ENCODE measurements at regions not wholly inside any gene's neighbourhood (a gene's known extent, or its start where the extent isn't known, plus 50 kb on each side); places are given as distances from the start of the nearest gene placed in this dataset.

DNA sequence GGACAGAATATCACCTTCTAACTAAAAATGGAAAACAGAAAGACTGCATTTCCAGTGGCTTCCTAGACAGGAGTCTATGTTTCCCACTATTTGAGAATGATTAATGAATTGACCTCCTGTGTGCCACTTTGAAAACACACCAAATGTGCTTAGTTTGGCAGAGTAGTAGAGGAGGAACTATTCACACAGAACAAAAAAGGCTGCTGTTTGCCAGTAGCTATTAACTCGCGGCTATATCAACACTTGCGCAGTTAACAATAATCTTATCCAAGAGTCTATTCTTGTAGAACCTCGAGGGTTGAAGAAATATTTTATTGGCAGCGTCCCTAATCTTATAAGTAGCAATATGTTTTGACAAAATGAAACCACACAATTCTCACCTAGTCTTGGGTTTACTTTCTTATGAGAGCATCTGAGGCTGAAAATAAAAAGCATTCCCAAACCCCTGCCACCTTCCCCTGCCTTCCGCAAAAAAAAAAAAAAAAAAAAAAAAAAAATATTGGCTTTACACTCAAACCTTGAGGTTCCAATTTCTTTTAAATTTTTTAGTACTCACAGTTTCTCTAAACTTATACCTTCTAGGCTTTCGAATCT is 127.3 kb upstream of the FLRT2 start:
- no peak overlapping the region for H3K4me3 ChIP-seq (replicated peaks; ENCODE audit: low read depth, low read length)
- DNase-seq (ENCODE audit: extremely low read depth, insufficient read length) = no peak
- TF ChIP-seq, protein P1, sequence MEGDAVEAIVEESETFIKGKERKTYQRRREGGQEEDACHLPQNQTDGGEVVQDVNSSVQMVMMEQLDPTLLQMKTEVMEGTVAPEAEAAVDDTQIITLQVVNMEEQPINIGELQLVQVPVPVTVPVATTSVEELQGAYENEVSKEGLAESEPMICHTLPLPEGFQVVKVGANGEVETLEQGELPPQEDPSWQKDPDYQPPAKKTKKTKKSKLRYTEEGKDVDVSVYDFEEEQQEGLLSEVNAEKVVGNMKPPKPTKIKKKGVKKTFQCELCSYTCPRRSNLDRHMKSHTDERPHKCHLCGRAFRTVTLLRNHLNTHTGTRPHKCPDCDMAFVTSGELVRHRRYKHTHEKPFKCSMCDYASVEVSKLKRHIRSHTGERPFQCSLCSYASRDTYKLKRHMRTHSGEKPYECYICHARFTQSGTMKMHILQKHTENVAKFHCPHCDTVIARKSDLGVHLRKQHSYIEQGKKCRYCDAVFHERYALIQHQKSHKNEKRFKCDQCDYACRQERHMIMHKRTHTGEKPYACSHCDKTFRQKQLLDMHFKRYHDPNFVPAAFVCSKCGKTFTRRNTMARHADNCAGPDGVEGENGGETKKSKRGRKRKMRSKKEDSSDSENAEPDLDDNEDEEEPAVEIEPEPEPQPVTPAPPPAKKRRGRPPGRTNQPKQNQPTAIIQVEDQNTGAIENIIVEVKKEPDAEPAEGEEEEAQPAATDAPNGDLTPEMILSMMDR (IDR thresholded peaks at IDR 0.05; ENCODE audit: insufficient read depth, low read length, poor library complexity, severe bottlenecking) = no peak
- no peaks in the 10 kb centered on the region for H3K36me3 ChIP-seq (ENCODE audit: control insufficient read depth, insufficient read depth, low read length)
- H3K27me3 ChIP-seq (replicated peaks; ENCODE audit: control insufficient read depth, insufficient read depth, low read length) = no peaks in the 10 kb centered on the region

DNA sequence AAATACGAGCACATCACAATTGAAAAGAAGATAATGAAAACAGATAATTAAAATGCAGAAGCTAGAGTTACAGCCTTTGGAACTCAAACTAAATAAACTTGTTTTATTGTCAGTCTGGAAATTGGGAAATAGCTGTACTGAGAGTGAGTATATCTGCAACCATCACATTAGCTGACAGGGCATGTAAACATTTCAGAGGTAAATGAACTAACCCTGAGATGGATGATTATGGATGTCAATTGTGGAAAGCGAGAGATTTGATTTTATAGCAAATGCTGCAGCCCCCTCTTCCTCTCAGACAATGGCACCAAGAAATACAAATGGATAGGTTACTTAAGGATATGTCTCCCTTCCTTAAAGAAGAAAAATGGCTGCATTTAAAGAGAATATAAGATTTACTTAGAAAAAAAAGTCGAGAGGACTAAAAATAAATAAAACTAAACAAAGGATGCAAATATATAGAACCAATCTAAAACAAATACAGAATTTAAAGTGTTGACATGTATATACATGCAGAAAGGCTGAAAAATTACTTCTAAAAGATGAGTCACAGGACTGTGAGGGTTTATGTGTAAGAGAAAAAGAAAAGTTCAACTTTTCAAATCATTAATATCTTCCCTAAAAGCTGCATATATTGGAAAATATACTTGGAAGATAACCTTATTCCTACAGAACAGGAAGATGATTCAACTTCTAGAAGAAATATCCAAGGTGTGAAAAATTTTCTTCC is 120.3 kb upstream of the FLRT2 start:
- TF ChIP-seq, protein P1 (IDR thresholded peaks at IDR 0.05; ENCODE audit: insufficient read depth, low read length, poor library complexity, severe bottlenecking) = no peak
- H3K36me3 ChIP-seq (ENCODE audit: control insufficient read depth, insufficient read depth, low read length) = no peaks in the 10 kb centered on the region
- H3K4me3 ChIP-seq (replicated peaks; ENCODE audit: low read depth, low read length) = no peak overlapping the region
- DNase-seq (ENCODE audit: extremely low read depth, insufficient read length) = no peak
- no peaks in the 10 kb centered on the region for H3K27me3 ChIP-seq (replicated peaks; ENCODE audit: control insufficient read depth, insufficient read depth, low read length)

DNA sequence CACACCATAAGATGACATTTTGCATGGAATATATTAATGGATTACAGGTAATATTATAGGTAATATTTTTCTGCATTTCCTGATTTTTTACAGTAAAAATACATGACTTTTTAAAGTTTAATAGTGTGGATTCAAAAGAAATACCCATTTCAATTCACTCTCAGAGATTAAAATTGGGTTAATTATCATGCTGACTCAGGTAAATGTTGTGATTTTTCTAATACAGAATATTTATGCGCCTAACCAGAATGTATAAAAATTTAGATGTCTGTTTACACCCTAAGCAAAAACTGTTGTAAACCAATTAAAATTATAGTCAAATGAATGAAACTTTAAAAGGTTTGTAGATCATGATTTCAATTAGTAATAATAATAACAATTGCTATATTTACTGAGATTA is 117.2 kb upstream of the FLRT2 start:
- no peak for DNase-seq (ENCODE audit: extremely low read depth, insufficient read length)
- no peak overlapping the region for H3K4me3 ChIP-seq (replicated peaks; ENCODE audit: low read depth, low read length)
- TF ChIP-seq, protein P1 (IDR thresholded peaks at IDR 0.05; ENCODE audit: insufficient read depth, low read length, poor library complexity, severe bottlenecking) = no peak
- H3K27me3 ChIP-seq (replicated peaks; ENCODE audit: control insufficient read depth, insufficient read depth, low read length) = no peaks in the 10 kb centered on the region
- H3K36me3 ChIP-seq (ENCODE audit: control insufficient read depth, insufficient read depth, low read length) = no peaks in the 10 kb centered on the region

DNA sequence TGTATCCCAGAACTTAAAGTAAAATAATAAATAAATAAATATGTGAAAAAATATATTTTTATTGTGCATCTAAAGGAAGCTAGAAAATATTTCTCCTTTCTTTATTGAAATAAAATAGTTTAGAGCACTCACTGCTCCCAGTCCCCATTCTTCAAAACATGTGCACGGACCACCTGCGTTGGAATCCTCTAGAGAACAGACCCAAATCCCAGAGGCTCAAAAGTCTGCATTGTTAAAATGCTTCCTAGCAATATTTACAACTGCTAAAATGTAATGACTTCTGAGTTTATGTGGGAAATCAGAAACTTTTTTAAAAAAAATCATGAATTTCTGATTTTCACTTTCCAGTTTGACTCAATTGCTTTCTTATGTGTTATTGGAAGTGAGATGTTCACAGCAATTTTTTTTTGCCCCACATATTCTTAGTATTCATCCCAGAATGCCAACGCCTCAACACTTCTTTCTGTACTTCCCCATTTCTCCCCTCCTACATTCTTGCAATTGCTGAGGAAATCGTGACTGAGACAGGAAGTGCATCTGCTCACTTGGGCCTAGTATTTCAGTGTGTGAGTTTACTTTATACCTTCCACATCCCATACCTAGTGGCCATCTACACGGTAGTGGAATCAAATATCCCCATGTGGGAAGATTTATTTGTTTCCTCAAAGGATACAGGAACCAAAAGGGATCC is 116.0 kb upstream of the FLRT2 start:
- no peak for DNase-seq (ENCODE audit: extremely low read depth, insufficient read length)
- H3K4me3 ChIP-seq (replicated peaks; ENCODE audit: low read depth, low read length) = no peak overlapping the region
- TF ChIP-seq, protein P1 (IDR thresholded peaks at IDR 0.05; ENCODE audit: insufficient read depth, low read length, poor library complexity, severe bottlenecking) = no peak
- no peaks in the 10 kb centered on the region for H3K27me3 ChIP-seq (replicated peaks; ENCODE audit: control insufficient read depth, insufficient read depth, low read length)
- H3K36me3 ChIP-seq (ENCODE audit: control insufficient read depth, insufficient read depth, low read length) = no peaks in the 10 kb centered on the region

DNA sequence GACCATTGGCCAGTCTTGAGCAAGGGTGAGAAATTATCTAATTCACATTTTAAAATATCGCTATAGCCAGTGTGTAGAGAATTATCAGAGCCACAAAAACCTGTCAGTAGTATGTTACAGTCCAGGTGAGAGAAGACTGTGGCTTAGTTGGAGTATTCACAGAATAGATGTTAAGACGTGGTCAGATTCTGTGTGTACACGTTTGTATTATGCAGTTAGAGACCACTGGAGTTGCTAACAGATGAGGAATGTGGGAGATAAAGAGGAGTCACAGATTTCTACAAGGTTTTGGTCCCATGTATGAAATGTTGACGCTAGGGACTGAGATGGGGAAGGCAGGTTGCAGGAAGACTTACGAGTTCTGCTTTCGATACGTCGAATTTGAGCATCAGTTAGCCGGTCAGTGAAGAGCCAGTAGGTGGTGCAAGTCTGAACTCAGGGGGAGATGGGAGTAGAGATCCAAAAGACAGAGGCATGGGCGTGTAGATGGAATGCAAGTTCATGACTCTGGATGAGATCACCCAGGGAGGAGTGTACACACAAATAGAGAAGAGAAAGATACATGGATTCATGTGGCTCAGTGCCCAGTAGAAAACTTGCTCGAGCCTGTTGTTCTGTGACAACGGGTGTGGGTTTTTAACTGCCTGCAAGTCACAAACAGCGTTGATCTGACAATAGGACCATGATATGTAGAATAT is 114.8 kb upstream of the FLRT2 start:
- Histone ChIP-seq H3K4me3 (replicated peaks; ENCODE audit: low read depth, low read length) (no peak overlapping the region), H3K36me3 (ENCODE audit: control insufficient read depth, insufficient read depth, low read length) (no peaks in the 10 kb centered on the region), H3K27me3 (replicated peaks; ENCODE audit: control insufficient read depth, insufficient read depth, low read length) (no peaks in the 10 kb centered on the region)
- DNase-seq (ENCODE audit: extremely low read depth, insufficient read length) = no peak
- TF ChIP-seq, protein P1 (IDR thresholded peaks at IDR 0.05; ENCODE audit: insufficient read depth, low read length, poor library complexity, severe bottlenecking) = no peak
